Pancreas (tissue), 10 donors: ENCODE measurements at regions not wholly inside any gene's neighbourhood (a gene's known extent, or its start where the extent isn't known, plus 50 kb on each side); places are given as distances from the start of the nearest gene placed in this dataset.

Experiments used
- ATAC-seq, 4 donors: fragments of 200-7000 bp; cut with Tn5 transposase; one replicate each; pipeline versions ENCODE4 v1.8.0 to v1.9.1; 2020; ENCODE audit warnings: mild to moderate bottlenecking in 4 of 4, moderate library complexity in 4 of 4
- DNase-seq, 6 donors: peaks; one replicate each; pipeline ENCODE4 v3.0.0-alpha.2; 2020
- FAIRE-seq: peaks from 2 replicates; lab custom pipeline; 2012; peaks lifted over from hg19 to GRCh38; lab: Jason Lieb, UNC
- H3K27ac ChIP-seq, 4 donors: fragments of 200-600 bp; sonication (generic); 1 replicate in 3 of 4; 2 replicates in 1 of 4; pipeline versions ENCODE4 v1.5.0 to v1.8.0; 2020
- H3K27me3 ChIP-seq, 4 donors: fragments of 200-600 bp; one replicate each; pipeline ENCODE4 v1.8.0; 2021
- H3K36me3 ChIP-seq, 3 donors: fragments of 200-600 bp; sonication (generic) in 1 of 3; one replicate each; pipeline versions ENCODE4 v1.5.0 to v1.8.0; 2020 to 2021
- H3K4me1 ChIP-seq, 3 donors: fragments of 200-600 bp; one replicate each; pipeline ENCODE4 v1.8.0; 2021
- H3K4me3 ChIP-seq, 4 donors: fragments of 200-600 bp; sonication (generic) in 2 of 4; one replicate each; pipeline versions ENCODE4 v1.5.0 to v1.8.0; 2020 to 2021
- H3K9me3 ChIP-seq, 4 donors: fragments of 200-600 bp; one replicate each; pipeline ENCODE4 v1.8.0; 2021
- CTCF ChIP-seq, 4 donors: fragments of 200-600 bp; sonication (generic) in 3 of 4; IDR thresholded peaks; one replicate each; pipeline versions ENCODE4 v1.5.0 to v1.8.0; 2021; ENCODE audit warnings: antibody characterized with exemption in 4 of 4
- WGBS, 2 donors: extraction: QIAGEN DNeasy Blood & Tissue Kit; methylation state at CpG; one replicate each; pipeline ENCODE4 v1.1.7; 2013; 5-methylcytosine and 5-hydroxymethylcytosine counted together
- intact Hi-C, 3 donors: fragments of 100-400 bp; cut with DNase I; formaldehyde crosslinking; loops; one replicate each; pipeline versions ENCODE4 v1.11.1 to v1.14.2; 2022
- donor health status: healthy with polysubstance abuse.
- donor health status: DM: no; HTN: no; CAD: no; lungs with moderate emphysema.
- donor health status: DM: no; HTN: no; CAD: no.
- donor health status: control.
- donor health status: control.
- donor health status: Bipolar disorder and iron deficiency.
- donor health status: DM: yes; HTN: yes; CAD: no.
- donor health status: DM: no; HTN: no; CAD: no.
- donor health status: DM: no; HTN: no; CAD: no.
- donor health status: DM: yes; HTN: yes; CAD: no.

- no peak for ATAC-seq
- H3K4me1 ChIP-seq, result no peaks in the 10 kb centered on the region
- 40 to 53% methylated on average over 5 of the region's 5 CpGs for WGBS, 2 donors
Observed at GRCh38 chr12:125269276-125269675, 204.0 kb downstream of the AACS start.

DNA sequence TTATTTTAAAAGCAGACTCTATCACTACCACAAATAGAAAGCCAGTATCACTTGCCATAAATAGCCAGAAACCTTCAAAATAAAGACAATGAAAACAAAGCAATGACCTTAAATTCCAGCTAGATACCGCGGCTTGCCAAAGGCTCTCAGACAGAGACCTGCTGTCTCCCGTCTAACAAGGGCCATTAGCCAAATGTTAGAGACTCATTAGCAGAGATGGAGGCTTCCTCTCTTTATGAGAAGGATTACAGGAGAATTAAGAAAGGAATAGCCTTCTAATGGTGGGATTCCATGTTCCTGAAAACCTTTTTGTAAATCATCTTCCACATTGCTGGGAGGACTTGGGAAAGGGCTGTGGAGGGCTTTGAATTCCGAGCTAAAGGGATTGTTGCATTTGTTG lies 206.7 kb downstream of the AACS start:
- DNase-seq (no peak), FAIRE-seq (no peak), ATAC-seq (no peak)
- H3K36me3 ChIP-seq, result no peaks in the 10 kb centered on the region
- H3K4me3 ChIP-seq, result no peak overlapping the region
- H3K4me1 ChIP-seq, result no peaks in the 10 kb centered on the region
- intact Hi-C loops, result no loop called here
- H3K9me3 ChIP-seq, result no peaks in the 10 kb centered on the region
- H3K27ac ChIP-seq, result no peak overlapping the region
- no peak for TF ChIP-seq CTCF (IDR thresholded peaks at IDR 0.05)
- H3K27me3 ChIP-seq, result no peaks in the 10 kb centered on the region
- 35 to 51% methylated on average over 4 of the region's 4 CpGs for WGBS, 2 donors

More at GRCh38 chr12:125269276-125269675, 204.0 kb downstream of the AACS start:
- no peak for DNase-seq
- Histone ChIP-seq H3K27me3 (no peaks in the 10 kb centered on the region), H3K36me3 (no peaks in the 10 kb centered on the region), H3K4me3 (no peak overlapping the region), H3K27ac (no peak overlapping the region), H3K9me3 (no peaks in the 10 kb centered on the region)
- intact Hi-C loops, result no loop called here
- no peak for FAIRE-seq
- TF ChIP-seq CTCF (IDR thresholded peaks at IDR 0.05), result no peak

DNA sequence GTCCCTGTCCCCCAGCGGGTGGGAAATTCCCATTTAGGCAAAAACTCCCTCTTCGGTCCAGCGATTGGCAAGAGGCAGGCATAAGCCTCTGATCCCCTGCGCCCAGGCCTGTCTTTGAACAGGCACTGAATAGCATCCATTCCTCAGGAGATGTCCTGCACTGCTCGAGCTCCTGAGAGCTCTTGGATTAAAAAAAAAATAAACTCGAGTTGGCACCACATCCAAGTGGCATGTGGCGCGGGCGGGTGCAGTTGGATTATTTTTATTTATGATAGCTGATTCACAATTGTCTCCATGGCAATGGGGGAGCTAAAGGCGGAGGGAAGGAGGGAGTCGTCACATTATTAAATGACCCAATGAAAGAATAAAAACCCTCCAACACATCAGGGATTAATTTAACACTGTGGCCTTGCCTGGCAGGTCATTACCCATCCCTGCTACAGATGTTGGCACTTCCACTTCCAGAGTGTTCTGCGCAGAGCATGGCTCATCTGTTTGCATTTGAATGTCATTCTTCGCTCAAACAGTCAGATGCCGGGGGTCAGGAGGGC lies 207.2 kb downstream of the AACS start:
- Histone ChIP-seq H3K36me3 (no peaks in the 10 kb centered on the region), H3K4me1 (no peaks in the 10 kb centered on the region), H3K9me3 (no peaks in the 10 kb centered on the region), H3K27me3 (no peaks in the 10 kb centered on the region), H3K4me3 (no peak overlapping the region), H3K27ac (no peak overlapping the region)
- ATAC-seq (no peak), FAIRE-seq (no peak), DNase-seq (no peak)
- intact Hi-C loops, result no loop called here
- no peak for TF ChIP-seq CTCF (IDR thresholded peaks at IDR 0.05)
- WGBS, 2 donors, result 74 to 79% methylated on average over 14 of the region's 14 CpGs

DNA sequence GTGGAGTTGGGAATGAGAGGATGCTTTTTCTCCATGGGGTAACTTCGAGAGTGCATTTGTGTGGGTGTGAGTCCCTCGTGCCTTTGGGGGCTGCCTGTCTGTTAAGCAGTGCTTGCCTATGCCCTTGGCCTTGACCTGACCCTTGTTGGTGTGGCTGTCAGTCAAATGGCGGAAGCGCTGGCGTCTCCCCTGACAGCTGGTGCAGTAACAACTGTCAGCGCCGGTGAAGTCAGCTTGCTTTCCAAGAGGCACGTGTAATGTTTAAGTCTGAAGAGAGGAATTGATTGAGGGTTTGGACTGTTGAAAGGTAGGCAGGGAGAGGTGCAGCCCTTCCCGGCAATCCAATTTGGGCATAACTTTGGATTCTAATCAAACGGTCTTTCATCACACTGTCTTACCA lies 211.3 kb downstream of the AACS start:
- FAIRE-seq (no peak), ATAC-seq (no peak), DNase-seq (no peak)
- H3K4me3 ChIP-seq, result no peak overlapping the region
- H3K36me3 ChIP-seq, result no peaks in the 10 kb centered on the region
- TF ChIP-seq CTCF (IDR thresholded peaks at IDR 0.05), result no peak
- peaks cover 0 to 5% (median 0%) of the 10 kb centered on the region in 4 donors for H3K27me3 ChIP-seq
- intact Hi-C loops, result no loop called here
- H3K27ac ChIP-seq, result no peak overlapping the region
- no peaks in the 10 kb centered on the region for H3K4me1 ChIP-seq
- H3K9me3 ChIP-seq, result no peaks in the 10 kb centered on the region
- 47 to 56% methylated on average over 10 of the region's 10 CpGs for WGBS, 2 donors

- WGBS, 2 donors, result 12% methylated on average over 20 of the region's 20 CpGs
- no peaks in the 10 kb centered on the region for H3K36me3 ChIP-seq
- ATAC-seq (no peak), DNase-seq (no peak), FAIRE-seq (no peak)
- intact Hi-C loops, result no loop called here
- no peak overlapping the region for H3K4me3 ChIP-seq
- no peak for TF ChIP-seq CTCF (IDR thresholded peaks at IDR 0.05)
- no peaks in the 10 kb centered on the region for H3K9me3 ChIP-seq
- no peak overlapping the region for H3K27ac ChIP-seq
- no peaks in the 10 kb centered on the region for H3K4me1 ChIP-seq
- peaks cover 0 to 5% (median 0%) of the 10 kb centered on the region in 4 donors for H3K27me3 ChIP-seq
Observed at GRCh38 chr12:125280482-125281377, 215.5 kb downstream of the AACS start.
